DND-41 (cell line): ENCODE measurements at regions not wholly inside any gene's neighbourhood (a gene's known extent, or its start where the extent isn't known, plus 50 kb on each side); places are given as distances from the start of the nearest gene placed in this dataset.

Experiments
- CTCF ChIP-seq: IDR thresholded peaks from 2 replicates; pipeline ENCODE4 v1.5.1; 2012; ENCODE audit warnings: borderline replicate concordance, low read length, moderate library complexity, mild to moderate bottlenecking; ENCODE audit not compliant: poor library complexity, severe bottlenecking; ENCODE audit errors: extremely low read depth
- EZH2 ChIP-seq: IDR thresholded peaks from 3 replicates; pipeline ENCODE4 v1.6.1; 2012; ENCODE audit warnings: borderline replicate concordance, low read depth, mild to moderate bottlenecking, moderate library complexity, low read length, inconsistent platforms; ENCODE audit not compliant: severe bottlenecking

GRCh38 chr16:86015606-86016005 lies 116.6 kb downstream of the IRF8 start:
- TF ChIP-seq CTCF: no peak
- TF ChIP-seq EZH2: no peak
